HG03460 (cell line): ENCODE measurements at regions not wholly inside any gene's neighbourhood (a gene's known extent, or its start where the extent isn't known, plus 50 kb on each side); places are given as distances from the start of the nearest gene placed in this dataset.
"Not testable (repeated sequence)": the region's sequence is repeated elsewhere in the genome, so short reads cannot be mapped to it uniquely, and the experiment has no call there.

ENCODE experiments used
- ATAC-seq: cut with Tn5 transposase; IDR thresholded peaks from one replicate; pipeline ENCODE4 v1.9.1; 2021; ENCODE audit not compliant: unreplicated experiment

GRCh38 chr15:79538527-79538926 lies 106.4 kb downstream of the MINAR1 start:
- ATAC-seq = no peak

- ATAC-seq = no peak
Observed at GRCh38 chr15:79539401-79539800, 107.3 kb downstream of the MINAR1 start.

GRCh38 chr15:79540551-79540950 lies 108.4 kb downstream of the MINAR1 start:
- no peak for ATAC-seq

- ATAC-seq = no peak
Observed at GRCh38 chr15:79541196-79541595, 109.1 kb downstream of the MINAR1 start.

- ATAC-seq = no peak
Observed at GRCh38 chr15:79543097-79543496, 111.0 kb downstream of the MINAR1 start.

DNA sequence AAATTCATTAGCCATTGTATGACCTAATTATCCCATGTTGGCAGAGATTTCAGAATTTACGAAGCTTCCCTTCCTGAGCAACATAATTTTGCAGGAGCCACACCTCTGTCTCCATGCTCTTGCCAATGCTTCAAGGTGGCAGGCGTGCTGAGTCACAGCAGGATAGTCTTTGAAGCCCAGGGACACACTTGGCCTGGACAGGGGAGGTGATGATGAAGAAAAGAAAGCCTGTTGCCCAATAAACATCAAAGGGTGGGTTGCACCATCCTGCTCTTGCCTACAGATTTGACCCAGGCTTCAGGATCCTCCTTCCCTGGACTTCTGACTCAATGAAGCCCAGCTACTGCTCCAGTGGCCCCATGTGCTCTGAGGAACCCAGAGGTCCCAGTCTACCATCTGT lies 117.1 kb downstream of the MINAR1 start:
- no peak for ATAC-seq

DNA sequence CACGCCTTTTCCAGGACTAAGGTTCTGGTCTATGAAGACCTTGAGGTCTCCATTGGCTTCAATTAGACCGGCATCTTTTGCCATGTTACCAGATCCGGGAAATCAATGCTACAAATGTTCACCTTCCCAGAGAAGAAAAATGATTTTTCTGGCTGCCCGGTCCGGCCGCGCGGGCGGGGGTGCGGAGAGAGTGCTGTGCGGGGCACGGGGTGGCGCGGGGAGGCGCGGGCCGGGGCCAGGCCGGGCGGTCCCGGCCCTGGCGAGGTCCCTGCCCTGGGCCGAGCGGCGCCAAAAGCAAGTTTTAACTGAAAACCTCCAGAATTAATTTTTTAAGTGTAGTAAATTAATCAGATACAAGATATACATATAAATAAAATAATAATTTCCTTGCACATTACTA lies 128.2 kb downstream of the MINAR1 start:
- ATAC-seq = no peak

DNA sequence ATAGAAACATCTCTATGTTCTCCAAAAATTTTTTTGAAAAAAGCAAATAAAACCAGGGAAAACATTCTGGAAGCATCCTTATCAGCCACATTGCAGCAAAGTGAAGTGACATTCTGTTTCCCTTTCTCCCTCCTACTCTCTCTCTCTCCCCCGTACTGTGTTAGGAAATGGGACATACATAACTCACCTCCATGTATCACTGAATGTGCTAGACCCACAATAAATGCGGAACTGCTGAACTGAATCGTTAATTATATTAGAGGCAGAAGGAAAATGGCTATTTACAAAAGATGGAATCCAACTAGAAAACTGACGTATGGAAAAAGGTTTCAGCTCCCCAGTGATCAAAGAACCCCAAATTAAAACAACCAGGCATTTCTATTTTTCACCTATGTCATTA lies 129.8 kb downstream of the MINAR1 start:
- ATAC-seq = no peak

- no peak for ATAC-seq
Observed at GRCh38 chr15:79562403-79562815, 130.3 kb downstream of the MINAR1 start.

DNA sequence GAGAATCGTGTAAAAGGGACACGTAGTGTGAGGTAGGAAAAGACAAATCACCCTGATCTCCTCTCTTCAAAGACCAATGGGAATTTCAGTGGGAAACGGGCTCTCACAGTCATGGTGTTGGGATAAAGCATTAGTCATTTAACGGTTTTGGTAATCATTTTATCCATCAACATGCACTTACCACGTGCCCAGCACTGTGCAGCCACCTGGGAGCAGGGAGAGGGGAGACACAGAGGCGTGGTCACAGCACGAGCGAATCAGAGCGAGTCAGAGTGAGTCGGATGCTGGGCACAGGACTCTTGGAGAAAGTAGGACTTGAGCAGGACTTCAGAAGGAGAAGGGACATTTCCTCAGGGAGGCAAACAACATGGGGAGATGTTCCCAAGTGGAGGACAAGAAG lies 130.8 kb downstream of the MINAR1 start:
- no peak for ATAC-seq

DNA sequence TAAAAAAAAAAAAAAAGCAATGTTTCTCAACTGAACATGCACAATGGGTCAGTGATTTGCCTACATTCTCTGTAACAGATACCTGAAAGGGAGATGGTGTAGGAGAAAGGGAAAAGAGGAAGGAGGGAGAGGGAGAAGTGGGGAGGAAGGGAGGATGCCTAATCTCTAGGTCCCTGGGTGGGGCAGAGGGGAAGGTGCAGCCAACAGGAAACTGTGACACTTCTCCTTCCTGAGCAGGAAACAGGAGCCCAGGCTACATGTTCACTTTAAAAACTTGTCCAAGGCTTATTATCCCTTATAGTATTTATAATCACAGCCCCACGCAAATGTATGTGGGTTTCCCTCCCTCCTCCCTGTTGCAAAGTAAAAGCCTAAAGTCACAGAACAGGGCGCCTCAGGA lies 137.9 kb downstream of the MINAR1 start:
- no peak for ATAC-seq

GRCh38 chr15:79572691-79573404 lies 140.7 kb downstream of the MINAR1 start:
- ATAC-seq = no peak

DNA sequence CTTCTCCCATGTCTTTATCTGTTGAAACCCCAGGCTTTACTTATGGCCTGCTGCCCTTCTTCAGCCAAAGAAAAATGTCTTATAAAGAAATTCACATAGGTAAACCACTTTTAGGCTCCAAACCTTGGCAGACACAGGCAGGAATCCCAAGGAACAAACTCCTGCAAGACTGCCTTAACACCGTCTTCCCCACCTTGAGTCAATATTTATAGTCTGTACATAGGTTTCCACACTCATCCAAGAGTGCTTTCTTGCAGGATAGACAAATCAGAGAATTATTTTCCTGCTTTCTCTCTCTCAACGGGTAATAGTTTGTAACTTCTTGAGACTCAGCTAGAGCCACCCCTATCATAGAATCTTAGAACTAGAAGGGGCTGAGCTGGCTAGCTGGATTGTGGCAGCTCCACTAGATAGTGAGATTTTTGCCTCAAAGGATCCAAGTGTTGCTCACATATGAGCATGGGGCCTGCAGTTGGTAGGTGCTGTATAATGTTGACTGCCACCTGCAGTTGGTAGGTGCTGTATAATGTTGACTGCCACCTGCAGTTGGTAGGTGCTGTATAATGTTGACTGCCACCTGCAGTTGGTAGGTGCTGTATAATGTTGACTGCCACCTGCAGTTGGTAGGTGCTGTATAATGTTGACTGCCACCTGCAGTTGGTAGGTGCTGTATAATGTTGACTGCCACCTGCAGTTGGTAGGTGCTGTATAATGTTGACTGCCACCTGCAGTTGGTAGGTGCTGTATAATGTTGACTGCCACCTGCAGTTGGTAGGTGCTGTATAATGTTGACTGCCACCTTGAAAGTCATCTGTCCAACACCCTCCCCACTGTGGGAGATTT lies 142.5 kb downstream of the MINAR1 start:
- ATAC-seq = not testable (repeated sequence)

DNA sequence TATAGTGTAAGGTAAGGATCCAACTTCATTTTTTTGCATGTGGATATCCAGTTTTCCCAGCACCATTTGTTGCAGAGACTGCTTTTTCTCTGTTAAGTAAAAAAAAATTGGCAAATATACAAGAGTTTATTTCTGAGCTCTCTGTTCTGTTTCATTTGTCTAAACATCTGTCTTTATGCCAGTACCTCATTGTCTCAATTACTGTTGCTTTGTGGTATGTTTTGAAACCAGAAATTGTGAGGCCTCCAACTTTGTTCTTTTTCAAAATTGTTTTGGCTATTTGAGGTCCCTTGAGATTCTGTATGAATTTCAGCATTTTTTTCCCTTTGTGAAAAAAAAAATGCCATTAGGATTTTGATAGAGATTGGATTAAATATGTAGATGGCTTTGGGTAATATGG lies 150.5 kb downstream of the MINAR1 start:
- no peak for ATAC-seq

DNA sequence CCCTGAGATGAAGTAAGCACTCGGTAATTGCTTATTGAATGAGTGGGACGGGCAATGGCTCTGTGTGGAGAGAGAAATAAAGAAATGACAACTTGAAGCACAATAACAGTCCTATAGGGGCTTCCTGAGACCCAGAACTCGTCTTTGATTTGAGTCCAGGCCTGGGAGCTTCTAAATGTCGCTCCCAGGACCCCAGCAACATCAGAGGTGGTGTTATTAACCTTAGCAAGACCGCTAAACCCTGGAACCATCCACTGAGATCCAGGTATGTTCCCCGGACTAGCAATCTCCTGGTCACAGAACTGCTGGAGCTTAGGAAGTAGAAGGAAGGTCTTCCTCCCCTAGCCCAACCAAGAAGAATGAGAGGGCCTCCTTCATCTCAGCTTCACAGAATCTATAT lies 160.0 kb downstream of the MINAR1 start:
- ATAC-seq = no peak

- no peak for ATAC-seq
Observed at GRCh38 chr15:79593119-79593869, 161.2 kb downstream of the MINAR1 start.

DNA sequence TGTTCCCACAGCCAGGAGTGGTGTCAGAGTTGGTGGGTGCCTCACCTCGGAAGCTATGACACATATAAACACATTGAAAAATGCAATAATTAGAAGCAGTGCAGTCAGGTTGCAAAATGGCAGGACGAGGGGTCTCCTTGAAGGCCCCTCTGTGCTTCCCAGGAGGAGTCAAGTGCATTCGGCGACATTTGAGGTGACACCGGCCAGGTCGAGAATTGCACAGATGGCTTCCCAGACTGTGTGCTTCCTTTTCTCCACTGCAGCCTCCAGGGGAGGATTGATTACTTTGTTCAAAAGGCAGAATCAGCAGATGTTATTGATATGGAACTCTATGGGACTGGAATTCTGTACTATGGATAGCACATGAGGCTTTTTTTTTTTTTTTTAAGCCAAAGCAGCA lies 163.2 kb downstream of the MINAR1 start:
- no peak for ATAC-seq

DNA sequence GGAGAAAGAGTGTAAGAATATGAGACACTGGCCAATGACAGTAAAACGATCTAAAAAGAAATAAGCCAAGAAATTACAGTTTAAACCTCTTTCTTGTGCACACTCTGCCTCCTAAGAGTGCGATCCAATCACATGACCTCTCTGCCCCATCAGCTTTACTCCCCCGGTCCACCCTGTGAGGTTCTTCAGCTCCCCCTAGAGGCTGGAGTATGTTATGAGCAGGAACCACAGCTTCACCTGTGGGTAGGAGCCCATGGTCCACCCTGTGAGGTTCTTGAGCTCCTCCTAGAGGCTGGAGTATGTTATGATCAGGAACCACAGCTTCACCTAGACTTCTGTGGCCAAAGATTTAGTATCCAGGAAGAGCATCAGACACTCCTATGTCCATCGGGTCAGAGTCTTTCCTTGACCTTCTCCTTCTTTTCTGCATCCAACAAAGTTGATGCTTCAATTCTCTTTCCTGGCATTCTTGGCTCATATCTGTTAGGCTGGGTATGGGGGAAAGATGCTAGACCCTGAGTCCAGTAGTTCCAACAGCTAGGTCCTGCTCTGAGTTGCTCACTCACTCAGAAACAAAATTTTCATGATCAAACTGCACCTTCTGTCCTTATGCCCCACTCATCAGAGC lies 164.0 kb downstream of the MINAR1 start:
- ATAC-seq = peak; percentile 96

DNA sequence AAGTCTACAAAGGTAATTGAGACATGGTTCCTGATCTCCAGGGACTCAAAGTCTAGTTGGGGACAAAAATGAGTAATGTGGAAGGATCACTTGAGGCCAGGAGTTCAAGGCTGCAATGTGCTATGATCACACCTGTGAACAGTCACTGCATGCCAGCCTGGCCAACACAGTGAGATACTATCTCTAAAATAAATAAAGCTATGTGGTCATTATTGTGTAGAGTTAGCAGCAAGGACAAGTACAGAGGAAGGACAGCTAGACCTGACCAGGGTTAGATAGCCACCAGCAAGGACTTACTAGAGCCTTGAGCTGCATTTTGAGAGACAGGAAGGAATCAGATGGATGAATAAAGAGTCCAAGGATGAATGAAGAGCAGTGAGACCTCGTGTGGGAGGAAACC lies 166.5 kb downstream of the MINAR1 start:
- ATAC-seq = no peak

DNA sequence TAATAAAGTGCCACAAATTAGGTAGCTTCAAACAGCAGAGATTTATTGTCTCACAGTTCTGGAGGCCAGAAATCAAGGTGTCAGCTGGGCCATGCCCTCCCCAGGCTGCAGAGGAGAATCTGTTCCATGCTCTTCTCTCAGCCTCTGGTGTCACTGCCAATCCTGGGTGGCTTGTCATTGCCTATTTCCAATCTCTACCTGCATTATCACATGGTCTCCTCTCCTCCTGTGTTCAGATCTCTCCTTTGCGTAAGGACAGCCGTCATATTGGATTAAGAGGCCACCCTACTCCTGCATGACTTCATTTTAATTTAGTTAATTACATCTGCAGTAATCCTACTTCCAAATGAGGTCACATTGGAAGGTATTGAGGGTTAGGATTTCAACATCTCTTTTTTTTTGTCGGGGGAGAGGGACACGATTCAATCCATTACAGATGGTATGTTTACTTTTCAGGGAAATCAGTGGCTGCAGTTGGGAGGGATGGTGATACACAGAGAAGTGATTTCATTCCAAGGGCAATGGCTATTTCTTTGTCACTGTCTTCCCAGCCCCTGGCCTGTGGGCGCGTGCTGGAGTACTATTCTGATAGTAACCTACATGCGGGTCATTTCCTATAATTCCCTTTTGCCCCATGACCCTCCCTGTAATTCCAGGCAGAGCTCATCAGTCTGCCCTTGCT lies 169.4 kb downstream of the MINAR1 start:
- ATAC-seq = no peak

DNA sequence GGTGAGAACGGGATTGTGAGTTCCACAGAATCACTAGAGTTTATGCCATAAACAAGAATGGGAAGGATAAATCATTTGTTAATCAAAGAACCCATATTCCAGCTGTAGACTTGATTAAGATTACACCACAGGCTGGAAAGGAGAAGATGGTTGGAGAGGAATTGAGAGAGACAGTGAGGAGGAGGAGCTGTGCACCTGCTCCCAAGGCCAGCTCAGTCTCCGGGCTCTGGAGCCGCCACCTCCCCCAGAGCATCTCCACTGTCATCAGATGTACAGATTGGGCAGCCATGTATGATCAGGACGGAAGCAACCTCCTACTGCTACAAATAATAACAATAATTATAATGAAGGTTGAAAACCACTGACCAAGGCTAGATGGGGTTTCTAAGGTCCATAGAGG lies 170.0 kb downstream of the MINAR1 start:
- no peak for ATAC-seq
